ENCODE measurements at regions not wholly inside any gene's neighbourhood (a gene's known extent, or its start where the extent isn't known, plus 50 kb on each side); places are given as distances from the start of the nearest gene placed in this dataset.

GRCh38 chrX:23187819-23188218 lies 146.8 kb upstream of the PTCHD1 start:
- H3K9me3 ChIP-seq (replicated peaks in 1 of 3): no peaks in the 10 kb centered on the region
- H3K4me3 ChIP-seq: no peak overlapping the region
- intact Hi-C loops (cut with DNase I): no loop called here
- WGBS, 4 donors: 73 to 82% (median 79%) methylated on average over 5 of the region's 5 CpGs
- no peaks in the 10 kb centered on the region for H3K27me3 ChIP-seq
- DNase-seq: no peak
- H3K36me3 ChIP-seq (replicated peaks in 1 of 2): no peaks in the 10 kb centered on the region
- no peak overlapping the region for H3K27ac ChIP-seq
- TF ChIP-seq CTCF (IDR thresholded peaks at IDR 0.05) (no peak), POLR2A (IDR thresholded peaks at IDR 0.05) (no peak)
- H3K4me1 ChIP-seq (replicated peaks in 1 of 2): no peaks in the 10 kb centered on the region

- TF ChIP-seq CTCF (IDR thresholded peaks at IDR 0.05) (no peak), POLR2A (IDR thresholded peaks at IDR 0.05) (no peak)
- no peak overlapping the region for H3K27ac ChIP-seq
- no peak overlapping the region for H3K4me3 ChIP-seq
- no peak for DNase-seq
- H3K9me3 ChIP-seq (replicated peaks in 1 of 3): no peaks in the 10 kb centered on the region
- intact Hi-C loops (cut with DNase I): no loop called here
- H3K4me1 ChIP-seq (replicated peaks in 1 of 2): no peaks in the 10 kb centered on the region
- WGBS, 4 donors: 37 to 60% (median 51%) methylated on average over 3 of the region's 3 CpGs
- H3K36me3 ChIP-seq (replicated peaks in 1 of 2): no peaks in the 10 kb centered on the region
- H3K27me3 ChIP-seq: no peaks in the 10 kb centered on the region
These were observed 139.6 kb upstream of the PTCHD1 start for GRCh38 chrX:23194885-23195554.

- intact Hi-C loops (cut with DNase I): no loop called here
- Histone ChIP-seq H3K9me3 (replicated peaks in 1 of 3) (no peaks in the 10 kb centered on the region), H3K36me3 (replicated peaks in 1 of 2) (no peaks in the 10 kb centered on the region), H3K27ac (no peak overlapping the region), H3K27me3 (no peaks in the 10 kb centered on the region), H3K4me1 (replicated peaks in 1 of 2) (no peaks in the 10 kb centered on the region), H3K4me3 (no peak overlapping the region)
- 72 to 100% (median 93%) methylated on average over 1 of the region's 1 CpG for WGBS, 4 donors
- no peak for TF ChIP-seq CTCF (IDR thresholded peaks at IDR 0.05)
- TF ChIP-seq POLR2A (IDR thresholded peaks at IDR 0.05): no peak
- DNase-seq: no peak
These were observed 138.9 kb upstream of the PTCHD1 start for GRCh38 chrX:23195761-23196160.

- no peak for TF ChIP-seq CTCF (IDR thresholded peaks at IDR 0.05)
- TF ChIP-seq POLR2A (IDR thresholded peaks at IDR 0.05): no peak
- H3K4me1 ChIP-seq (replicated peaks in 1 of 2): no peaks in the 10 kb centered on the region
- H3K36me3 ChIP-seq (replicated peaks in 1 of 2): no peaks in the 10 kb centered on the region
- H3K27me3 ChIP-seq: no peaks in the 10 kb centered on the region
- H3K9me3 ChIP-seq (replicated peaks in 1 of 3): no peaks in the 10 kb centered on the region
- intact Hi-C loops (cut with DNase I): no loop called here
- WGBS, 4 donors: 54 to 71% (median 62%) methylated on average over 1 of the region's 1 CpG
- no peak overlapping the region for H3K27ac ChIP-seq
- no peak overlapping the region for H3K4me3 ChIP-seq
- DNase-seq: no peak
These were observed 132.9 kb upstream of the PTCHD1 start for GRCh38 chrX:23201706-23202105.
